Keratinocyte (primary cell): ENCODE measurements at regions not wholly inside any gene's neighbourhood (a gene's known extent, or its start where the extent isn't known, plus 50 kb on each side); places are given as distances from the start of the nearest gene placed in this dataset.

Experiments
- DNase-seq: peaks from one replicate; pipeline ENCODE4 v3.0.0-alpha.2; 2011; ENCODE audit warnings: low read depth, missing footprints, low spot score
- FAIRE-seq: peaks from 2 replicates; lab custom pipeline; 2011; peaks lifted over from hg19 to GRCh38; lab: Jason Lieb, UNC
- H2AFZ ChIP-seq: 2 replicates; pipeline ENCODE4 v1.6.0; 2012; ENCODE audit warnings: low read length, control low read depth, inconsistent platforms; ENCODE audit not compliant: control insufficient read depth
- H3K27ac ChIP-seq: 2 replicates; pipeline ENCODE4 v1.5.1; 2011; ENCODE audit warnings: low read length; ENCODE audit not compliant: control insufficient read depth, insufficient read depth
- H3K27me3 ChIP-seq: 3 replicates; pipeline ENCODE4 v1.6.0; 2011; ENCODE audit warnings: low read length; ENCODE audit not compliant: control insufficient read depth, insufficient read depth; ENCODE audit errors: extremely low read depth
- H3K36me3 ChIP-seq, 2 experiments: 2 replicates in 1 of 2; 3 replicates in 1 of 2; pipeline ENCODE4 v1.5.1; 2011; ENCODE audit warnings: low read length in 2 of 2, mild to moderate bottlenecking in 1 of 2; ENCODE audit not compliant: control insufficient read depth in 2 of 2, insufficient read depth in 2 of 2; ENCODE audit errors: extremely low read depth in 1 of 2
- H3K4me1 ChIP-seq: 3 replicates; pipeline ENCODE4 v1.5.1; 2011; ENCODE audit warnings: low read length; ENCODE audit not compliant: control insufficient read depth, insufficient read depth; ENCODE audit errors: extremely low read depth
- H3K4me2 ChIP-seq: 3 replicates; pipeline ENCODE4 v1.6.0; 2011; ENCODE audit warnings: low read depth, low read length; ENCODE audit not compliant: control insufficient read depth, insufficient read depth; ENCODE audit errors: extremely low read depth
- H3K4me3 ChIP-seq, 3 experiments: fragments of 200-600 bp in 1 of 3; sonication (generic) in 1 of 3; 2 replicates in 2 of 3; 3 replicates in 1 of 3; pipeline ENCODE4 v1.5.1; 2011 to 2016; ENCODE audit warnings: low read length in 3 of 3, mild to moderate bottlenecking in 3 of 3, control low read depth in 2 of 3, inconsistent platforms in 1 of 3, low read depth in 1 of 3, mixed read lengths in 1 of 3, mixed run types in 1 of 3, moderate library complexity in 1 of 3; ENCODE audit not compliant: control insufficient read depth in 2 of 3, insufficient read depth in 2 of 3; ENCODE audit errors: extremely low read depth in 1 of 3
- H3K79me2 ChIP-seq: 2 replicates; pipeline ENCODE4 v1.6.0; 2012; ENCODE audit warnings: low read length; ENCODE audit not compliant: control insufficient read depth, insufficient read depth
- H3K9ac ChIP-seq: 3 replicates; pipeline ENCODE4 v1.6.0; 2011; ENCODE audit warnings: low read length; ENCODE audit not compliant: control insufficient read depth, insufficient read depth; ENCODE audit errors: extremely low read depth
- H3K9me1 ChIP-seq: 3 replicates; pipeline ENCODE4 v1.6.0; 2011; ENCODE audit warnings: low read length; ENCODE audit not compliant: control insufficient read depth, insufficient read depth; ENCODE audit errors: extremely low read depth
- H3K9me3 ChIP-seq: 2 replicates; pipeline ENCODE4 v1.5.1; 2012; ENCODE audit warnings: low read depth, low read length; ENCODE audit not compliant: control insufficient read depth
- H4K20me1 ChIP-seq: 3 replicates; pipeline ENCODE4 v1.6.0; 2011; ENCODE audit warnings: low read length; ENCODE audit not compliant: control insufficient read depth, insufficient read depth; ENCODE audit errors: extremely low read depth
- CTCF ChIP-seq, 3 experiments: IDR thresholded peaks in 1 of 3; conservative IDR thresholded peaks in 1 of 3; optimal IDR thresholded peaks in 1 of 3; 2 replicates in 2 of 3; 3 replicates in 1 of 3; pipeline versions ENCODE3 to v1.5.1; 2011; ENCODE audit warnings: low read length in 3 of 3, mild to moderate bottlenecking in 3 of 3, moderate library complexity in 2 of 3, control low read depth in 1 of 3, inconsistent platforms in 1 of 3; ENCODE audit not compliant: insufficient read depth in 2 of 3; ENCODE audit errors: extremely low read depth in 1 of 3
- EZH2 ChIP-seq: IDR thresholded peaks from one replicate; pipeline ENCODE4 v1.6.1; 2012; ENCODE audit warnings: inconsistent platforms, mild to moderate bottlenecking, low read length, moderate library complexity
- dilution Hi-C: fragments of 300-500 bp; cut with MboI; formaldehyde crosslinking; loops from one replicate; pipeline ENCODE4 v1.7.0; 2020; ENCODE audit warnings: low sequenced_read_pairs; ENCODE audit not compliant: extremely low pct_ligation_motif_present

- no peak for DNase-seq
- dilution Hi-C loops: no loop called here
- Histone ChIP-seq H3K9ac (no peak overlapping the region), H3K79me2 (no peaks in the 10 kb centered on the region), H3K27ac (no peak overlapping the region), H2AFZ (no peak overlapping the region), H3K9me1 (no peaks in the 10 kb centered on the region), H3K4me3 (no peak overlapping the region), H3K9me3 (no peaks in the 10 kb centered on the region), H3K4me1 (no peaks in the 10 kb centered on the region), H3K27me3 (no peaks in the 10 kb centered on the region), H3K36me3 (no peaks in the 10 kb centered on the region), H3K4me2 (no peak overlapping the region), H4K20me1 (no peaks in the 10 kb centered on the region)
- TF ChIP-seq EZH2 (no peak), CTCF (optimal IDR thresholded peaks at IDR 0.05 in 1 of 3, IDR thresholded peaks at IDR 0.05 in 1 of 3, conservative IDR thresholded peaks at IDR 0.05 in 1 of 3; ENCODE audit: extremely low read depth in 1 of 3, insufficient read depth in 2 of 3, low read length in 3 of 3) (no peak)
- FAIRE-seq: no peak
These were observed 97.0 kb upstream of the SPRED2 start for GRCh38 chr2:65529419-65529818.

- no peaks in the 10 kb centered on the region for H3K9me3 ChIP-seq
- no peaks in the 10 kb centered on the region for H3K4me1 ChIP-seq
- H3K4me2 ChIP-seq: no peak overlapping the region
- H3K9me1 ChIP-seq: no peaks in the 10 kb centered on the region
- no peak overlapping the region for H3K27ac ChIP-seq
- H3K27me3 ChIP-seq: no peaks in the 10 kb centered on the region
- no peak overlapping the region for H3K9ac ChIP-seq
- no peak overlapping the region for H2AFZ ChIP-seq
- TF ChIP-seq EZH2: no peak
- TF ChIP-seq CTCF (optimal IDR thresholded peaks at IDR 0.05 in 1 of 3, IDR thresholded peaks at IDR 0.05 in 1 of 3, conservative IDR thresholded peaks at IDR 0.05 in 1 of 3; ENCODE audit: extremely low read depth in 1 of 3, insufficient read depth in 2 of 3, low read length in 3 of 3): no peak
- H3K79me2 ChIP-seq: no peaks in the 10 kb centered on the region
- dilution Hi-C loops: no loop called here
- no peaks in the 10 kb centered on the region for H4K20me1 ChIP-seq
- no peak for DNase-seq
- no peaks in the 10 kb centered on the region for H3K36me3 ChIP-seq
- H3K4me3 ChIP-seq: no peak overlapping the region
- FAIRE-seq: no peak
These were observed 95.8 kb upstream of the SPRED2 start for GRCh38 chr2:65528241-65528574.
